IPS-15b (cell line): ENCODE measurements at regions not wholly inside any gene's neighbourhood (a gene's known extent, or its start where the extent isn't known, plus 50 kb on each side); places are given as distances from the start of the nearest gene placed in this dataset.

ENCODE experiments used
- H3K27me3 ChIP-seq: one replicate; pipeline ENCODE4 v1.6.1; 2013; ENCODE audit warnings: low read length; ENCODE audit not compliant: control insufficient read depth, insufficient read depth
- H3K36me3 ChIP-seq: one replicate; pipeline ENCODE4 v1.6.1; 2013; ENCODE audit warnings: low read length; ENCODE audit not compliant: control insufficient read depth, insufficient read depth
- H3K4me1 ChIP-seq: one replicate; pipeline ENCODE4 v1.6.1; 2013; ENCODE audit warnings: mild to moderate bottlenecking, low read length; ENCODE audit not compliant: control insufficient read depth, insufficient read depth
- H3K4me3 ChIP-seq: one replicate; pipeline ENCODE4 v1.5.1; 2013; ENCODE audit warnings: low read depth, low read length
- H3K9ac ChIP-seq: one replicate; pipeline ENCODE4 v1.6.1; 2013; ENCODE audit warnings: low read depth, mild to moderate bottlenecking, low read length
- H3K9me3 ChIP-seq: one replicate; pipeline ENCODE4 v1.6.1; 2013; ENCODE audit warnings: mild to moderate bottlenecking, low read length; ENCODE audit not compliant: control insufficient read depth, insufficient read depth

DNA sequence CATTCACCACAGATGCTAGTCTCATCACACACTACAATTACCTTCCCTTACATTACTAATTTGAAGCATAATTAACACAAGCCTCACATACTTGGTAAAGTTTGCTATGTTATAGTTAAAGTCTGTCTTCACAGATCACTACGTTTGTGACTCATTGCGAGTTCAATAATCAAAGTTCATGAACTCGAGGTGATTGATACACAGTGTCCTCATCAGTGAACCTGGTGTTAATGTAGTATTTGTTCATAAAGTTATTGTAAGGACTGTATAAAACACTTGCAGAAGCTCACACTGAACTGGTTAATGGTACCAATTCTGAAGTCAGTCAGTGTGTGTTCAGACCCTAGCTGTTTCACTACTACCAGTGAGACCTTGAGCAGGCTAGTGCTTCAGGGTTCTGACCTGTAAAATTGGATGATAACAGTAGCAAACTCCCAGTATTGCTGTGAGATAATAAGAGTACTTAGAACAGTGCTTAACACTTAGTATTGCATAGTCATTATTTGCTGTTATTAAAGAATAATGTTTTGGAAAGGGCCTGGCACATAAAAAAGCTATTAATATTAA lies 313.3 kb downstream of the LIG4 start:
- no peaks in the 10 kb centered on the region for H3K27me3 ChIP-seq
- no peaks in the 10 kb centered on the region for H3K9me3 ChIP-seq
- no peak overlapping the region for H3K9ac ChIP-seq
- H3K4me1 ChIP-seq: no peaks in the 10 kb centered on the region
- no peak overlapping the region for H3K4me3 ChIP-seq
- H3K36me3 ChIP-seq: no peaks in the 10 kb centered on the region

- no peaks in the 10 kb centered on the region for H3K9me3 ChIP-seq
Observed at GRCh38 chr13:107901230-107901629, 314.1 kb downstream of the LIG4 start.

GRCh38 chr13:107900775-107901174 lies 314.6 kb downstream of the LIG4 start:
- no peak overlapping the region for H3K4me3 ChIP-seq
- H3K9ac ChIP-seq: no peak overlapping the region
- no peaks in the 10 kb centered on the region for H3K9me3 ChIP-seq
- no peaks in the 10 kb centered on the region for H3K4me1 ChIP-seq
- no peaks in the 10 kb centered on the region for H3K27me3 ChIP-seq
- no peaks in the 10 kb centered on the region for H3K36me3 ChIP-seq

More at GRCh38 chr13:107901230-107901629, 314.1 kb downstream of the LIG4 start:
- H3K4me1 ChIP-seq: no peaks in the 10 kb centered on the region
- H3K9ac ChIP-seq: no peak overlapping the region
- H3K27me3 ChIP-seq: no peaks in the 10 kb centered on the region
- H3K36me3 ChIP-seq: no peaks in the 10 kb centered on the region
- H3K4me3 ChIP-seq: no peak overlapping the region

DNA sequence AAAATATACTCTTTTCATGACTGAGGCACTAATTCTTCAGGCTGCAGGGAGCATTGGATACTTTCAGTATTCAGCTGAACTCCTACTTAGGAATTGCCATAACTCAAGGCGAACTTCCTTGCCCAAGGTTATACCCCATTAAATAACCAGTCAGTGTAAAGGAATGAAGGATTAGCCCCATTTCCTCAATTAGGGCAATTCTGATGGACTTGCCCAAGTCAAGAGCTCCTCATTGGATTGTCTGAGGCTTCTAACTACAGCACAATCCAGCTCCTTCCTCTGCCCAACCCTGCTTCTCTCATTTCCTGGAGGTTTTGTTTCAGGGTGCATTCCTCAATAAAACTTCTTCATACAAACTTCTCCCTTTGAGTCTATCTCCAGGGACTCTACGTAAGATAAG lies 329.2 kb downstream of the LIG4 start:
- H3K4me1 ChIP-seq: no peaks in the 10 kb centered on the region
- H3K9ac ChIP-seq: no peak overlapping the region
- H3K9me3 ChIP-seq: no peaks in the 10 kb centered on the region
- no peaks in the 10 kb centered on the region for H3K27me3 ChIP-seq
- no peaks in the 10 kb centered on the region for H3K36me3 ChIP-seq
- no peak overlapping the region for H3K4me3 ChIP-seq

GRCh38 chr13:107884564-107884963 lies 330.8 kb downstream of the LIG4 start:
- Histone ChIP-seq H3K9ac (no peak overlapping the region), H3K27me3 (no peaks in the 10 kb centered on the region), H3K36me3 (no peaks in the 10 kb centered on the region), H3K4me3 (no peak overlapping the region), H3K9me3 (no peaks in the 10 kb centered on the region), H3K4me1 (no peaks in the 10 kb centered on the region)

- Histone ChIP-seq H3K27me3 (no peaks in the 10 kb centered on the region), H3K9ac (no peak overlapping the region), H3K9me3 (no peaks in the 10 kb centered on the region), H3K36me3 (no peaks in the 10 kb centered on the region), H3K4me1 (no peaks in the 10 kb centered on the region), H3K4me3 (no peak overlapping the region)
Observed at GRCh38 chr13:107883561-107884175, 331.7 kb downstream of the LIG4 start.

DNA sequence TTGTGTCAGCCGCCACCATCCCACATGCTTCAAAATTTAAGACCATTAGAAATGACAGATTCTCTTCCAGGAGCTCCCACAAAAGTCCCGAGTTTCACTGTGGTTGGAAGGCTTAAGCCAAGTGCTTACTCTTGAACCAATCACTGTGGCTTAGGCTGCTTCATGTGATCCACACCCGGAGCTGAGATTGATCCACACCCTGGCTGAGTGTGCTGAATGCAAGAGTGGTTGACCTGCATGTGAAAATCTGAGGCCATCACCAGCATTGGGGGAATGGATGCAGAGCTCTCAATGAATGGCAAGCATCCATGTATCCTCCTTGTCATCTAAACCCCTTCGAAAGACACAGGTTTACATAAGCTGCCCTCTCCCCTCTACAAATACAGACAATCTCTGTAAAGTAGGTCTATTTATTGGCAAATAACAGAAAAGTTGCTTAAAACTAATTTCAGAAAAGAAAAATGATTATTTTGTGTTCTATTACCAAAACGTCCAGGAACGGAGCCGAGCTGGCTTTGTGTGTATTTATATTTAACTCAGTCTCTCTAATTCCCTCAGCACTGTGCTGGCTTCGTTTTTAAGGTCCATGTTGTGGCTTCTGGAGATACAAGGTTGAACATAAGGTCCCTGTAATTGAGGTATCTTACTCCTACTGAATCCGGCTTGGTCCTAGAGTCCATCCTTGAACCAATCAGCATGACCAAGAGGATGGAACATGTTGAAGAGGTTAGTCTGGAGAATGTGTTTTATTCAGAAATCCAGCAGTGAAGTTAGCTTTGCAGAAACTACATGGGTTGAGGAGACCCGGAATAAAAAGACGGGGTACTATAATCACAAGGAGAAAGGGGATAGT lies 332.4 kb downstream of the LIG4 start:
- H3K9ac ChIP-seq: no peak overlapping the region

DNA sequence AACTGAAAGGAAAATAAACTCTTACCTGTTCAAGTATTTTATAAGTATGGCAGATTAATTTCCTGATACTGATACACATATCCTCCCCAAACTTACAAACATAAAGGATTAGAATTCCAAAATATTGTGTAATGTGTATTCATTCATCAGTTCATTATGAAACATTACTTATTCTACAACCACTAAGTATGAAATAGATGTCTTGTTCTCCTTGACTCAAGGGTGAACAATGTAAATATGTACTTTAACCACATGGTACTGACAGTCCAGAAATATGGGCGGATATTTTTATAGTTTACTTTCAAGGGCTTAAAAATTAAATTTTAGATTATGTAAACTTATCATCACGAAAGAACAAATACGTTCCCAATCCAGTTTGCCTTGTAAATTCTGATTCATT lies 334.0 kb downstream of the LIG4 start:
- Histone ChIP-seq H3K4me1 (no peaks in the 10 kb centered on the region), H3K9ac (no peak overlapping the region), H3K36me3 (no peaks in the 10 kb centered on the region), H3K27me3 (no peaks in the 10 kb centered on the region), H3K4me3 (no peak overlapping the region), H3K9me3 (no peaks in the 10 kb centered on the region)

More for the DNA sequence above, 332.4 kb downstream of the LIG4 start:
- Histone ChIP-seq H3K36me3 (no peaks in the 10 kb centered on the region), H3K4me3 (no peak overlapping the region), H3K4me1 (no peaks in the 10 kb centered on the region), H3K27me3 (no peaks in the 10 kb centered on the region), H3K9me3 (no peaks in the 10 kb centered on the region)

- H3K9me3 ChIP-seq: no peaks in the 10 kb centered on the region
- no peaks in the 10 kb centered on the region for H3K36me3 ChIP-seq
- no peaks in the 10 kb centered on the region for H3K4me1 ChIP-seq
- no peak overlapping the region for H3K9ac ChIP-seq
- H3K4me3 ChIP-seq: no peak overlapping the region
- H3K27me3 ChIP-seq: peaks cover 10% of the 10 kb centered on the region
Observed at GRCh38 chr13:107874456-107874855, 340.9 kb downstream of the LIG4 start.

DNA sequence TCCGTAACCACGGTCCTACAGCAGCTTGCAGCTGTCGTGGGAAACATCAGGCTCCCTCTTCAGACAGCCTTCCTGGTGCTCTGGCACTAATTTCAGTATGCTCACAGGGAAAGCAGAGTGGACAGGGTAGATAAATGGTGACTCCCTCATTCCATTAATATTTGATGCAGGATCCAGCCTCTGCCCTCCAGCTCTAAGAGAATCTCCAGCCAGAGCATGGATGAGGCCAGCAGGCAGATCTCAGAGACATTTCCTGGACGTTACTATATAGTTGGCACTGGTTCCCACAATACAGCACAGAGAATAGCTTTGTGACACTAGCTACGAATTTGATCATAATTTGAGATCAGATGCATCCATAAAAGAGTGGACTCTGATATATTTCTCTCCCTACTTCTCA lies 341.4 kb downstream of the LIG4 start:
- Histone ChIP-seq H3K9me3 (no peaks in the 10 kb centered on the region), H3K36me3 (no peaks in the 10 kb centered on the region), H3K4me1 (no peaks in the 10 kb centered on the region), H3K4me3 (no peak overlapping the region), H3K9ac (no peak overlapping the region), H3K27me3 (peaks cover 15% of the 10 kb centered on the region)

GRCh38 chr13:107870400-107870799 lies 344.9 kb downstream of the LIG4 start:
- no peaks in the 10 kb centered on the region for H3K36me3 ChIP-seq
- H3K9me3 ChIP-seq: no peaks in the 10 kb centered on the region
- no peak overlapping the region for H3K4me3 ChIP-seq
- no peaks in the 10 kb centered on the region for H3K4me1 ChIP-seq
- H3K9ac ChIP-seq: no peak overlapping the region
- peaks cover 26% of the 10 kb centered on the region for H3K27me3 ChIP-seq
